Calu3 (cell line): ENCODE measurements at regions not wholly inside any gene's neighbourhood (a gene's known extent, or its start where the extent isn't known, plus 50 kb on each side); places are given as distances from the start of the nearest gene placed in this dataset.

ENCODE experiments used
- BruUV-seq: library from RNA; stranded (reverse); fragments of 400-500 nt; replicated peaks from 2 replicates; lab custom pipeline; 2021; lab: Mats Ljungman, UMichigan
- CTCF ChIA-PET: fragments of 300-600 bp; sonication (Branson Sonifier 250); formaldehyde crosslinking; loops from one replicate; lab custom pipeline; 2022; ENCODE audit warnings: antibody characterized with exemption; lab: Charles Lee
- DNase-seq: peaks from one replicate; pipeline ENCODE4 v3.0.0; 2022
- H3K27ac Mint-ChIP-seq: one replicate; pipeline ENCODE4 v1.8.0; 2022; ENCODE audit warnings: mixed read lengths; ENCODE audit not compliant: unreplicated experiment
- H3K27me3 Mint-ChIP-seq: one replicate; pipeline ENCODE4 v1.8.0; 2022; ENCODE audit warnings: mixed read lengths; ENCODE audit not compliant: unreplicated experiment
- H3K36me3 Mint-ChIP-seq: one replicate; pipeline ENCODE4 v1.8.0; 2022; ENCODE audit warnings: mild to moderate bottlenecking, moderate library complexity, mixed read lengths; ENCODE audit not compliant: insufficient read depth, unreplicated experiment
- H3K4me1 Mint-ChIP-seq: one replicate; pipeline ENCODE4 v1.8.0; 2022; ENCODE audit warnings: mild to moderate bottlenecking, low read depth, mixed read lengths; ENCODE audit not compliant: unreplicated experiment
- H3K4me3 Mint-ChIP-seq: one replicate; pipeline ENCODE4 v1.8.0; 2022; ENCODE audit warnings: mild to moderate bottlenecking, low read depth, moderate library complexity, mixed read lengths; ENCODE audit not compliant: unreplicated experiment
- H3K9me3 Mint-ChIP-seq: one replicate; pipeline ENCODE4 v1.8.0; 2022; ENCODE audit warnings: low read depth, mixed read lengths; ENCODE audit not compliant: unreplicated experiment
- intact Hi-C: fragments of 100-400 bp; cut with micrococcal nuclease; formaldehyde crosslinking; loops from one replicate; pipeline ENCODE4 v1.10.0; 2022; ENCODE audit not compliant: unreplicated experiment
- TF ChIP-seq, protein P1 (sequence below): fragments of 200-600 bp; IDR thresholded peaks from one replicate; pipeline ENCODE4 v1.8.0; 2022; ENCODE audit warnings: antibody characterized with exemption; ENCODE audit not compliant: unreplicated experiment

- intact Hi-C loops, result no loop called here
- Mint-ChIP-seq H3K27me3 (no peaks in the 10 kb centered on the region), H3K4me1 (no peaks in the 10 kb centered on the region), H3K4me3 (no peak overlapping the region), H3K9me3 (no peaks in the 10 kb centered on the region), H3K36me3 (no peaks in the 10 kb centered on the region), H3K27ac (no peak overlapping the region)
- TF ChIP-seq, protein P1, sequence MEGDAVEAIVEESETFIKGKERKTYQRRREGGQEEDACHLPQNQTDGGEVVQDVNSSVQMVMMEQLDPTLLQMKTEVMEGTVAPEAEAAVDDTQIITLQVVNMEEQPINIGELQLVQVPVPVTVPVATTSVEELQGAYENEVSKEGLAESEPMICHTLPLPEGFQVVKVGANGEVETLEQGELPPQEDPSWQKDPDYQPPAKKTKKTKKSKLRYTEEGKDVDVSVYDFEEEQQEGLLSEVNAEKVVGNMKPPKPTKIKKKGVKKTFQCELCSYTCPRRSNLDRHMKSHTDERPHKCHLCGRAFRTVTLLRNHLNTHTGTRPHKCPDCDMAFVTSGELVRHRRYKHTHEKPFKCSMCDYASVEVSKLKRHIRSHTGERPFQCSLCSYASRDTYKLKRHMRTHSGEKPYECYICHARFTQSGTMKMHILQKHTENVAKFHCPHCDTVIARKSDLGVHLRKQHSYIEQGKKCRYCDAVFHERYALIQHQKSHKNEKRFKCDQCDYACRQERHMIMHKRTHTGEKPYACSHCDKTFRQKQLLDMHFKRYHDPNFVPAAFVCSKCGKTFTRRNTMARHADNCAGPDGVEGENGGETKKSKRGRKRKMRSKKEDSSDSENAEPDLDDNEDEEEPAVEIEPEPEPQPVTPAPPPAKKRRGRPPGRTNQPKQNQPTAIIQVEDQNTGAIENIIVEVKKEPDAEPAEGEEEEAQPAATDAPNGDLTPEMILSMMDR, result no peak
- no TSS peak for BruUV-seq
- DNase-seq, result no peak
- CTCF ChIA-PET, result interaction anchor here (0.5 to 0.7 kb wide), 5 partner anchors 12 to 247 kb away, joined by 3 to 5 read pairs (median 4); no protein-coding TSS in a partner anchor
Observed at GRCh38 chr3:168812234-168812633, 716.5 kb upstream of the GOLIM4 start.

DNA sequence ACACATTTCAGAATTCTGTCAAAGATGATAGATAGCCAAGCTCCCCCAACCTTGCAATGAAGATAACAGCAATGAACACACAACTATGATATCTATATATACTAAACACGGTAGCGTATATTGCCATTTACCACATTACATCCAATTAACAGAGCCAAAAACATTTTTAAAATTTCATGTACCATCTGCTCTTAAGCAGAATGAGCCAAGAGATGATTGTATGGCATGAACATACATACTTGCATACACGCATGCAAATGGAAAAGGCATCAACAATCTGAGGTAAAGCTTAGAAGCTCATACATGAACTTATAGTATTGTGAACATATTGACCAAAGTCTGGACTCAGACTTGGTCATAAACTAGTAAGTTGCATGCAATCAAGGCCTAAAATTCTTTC is 712.9 kb upstream of the GOLIM4 start:
- TF ChIP-seq, protein P1, result no peak
- no peak for DNase-seq
- no TSS peak for BruUV-seq
- Mint-ChIP-seq H3K4me3 (no peak overlapping the region), H3K27ac (no peak overlapping the region), H3K36me3 (no peaks in the 10 kb centered on the region), H3K9me3 (no peaks in the 10 kb centered on the region), H3K27me3 (no peaks in the 10 kb centered on the region), H3K4me1 (peaks cover 9% of the 10 kb centered on the region)
- intact Hi-C loops, result no loop called here
- CTCF ChIA-PET, result interaction anchor here (0.7 kb wide), 1 partner anchor 57 kb away, joined by 3 read pairs; no protein-coding TSS in a partner anchor

GRCh38 chr3:168807448-168807847 is 711.7 kb upstream of the GOLIM4 start:
- H3K4me3 Mint-ChIP-seq, result no peak overlapping the region
- H3K4me1 Mint-ChIP-seq, result peaks cover 9% of the 10 kb centered on the region
- TF ChIP-seq, protein P1, result no peak
- CTCF ChIA-PET, result interaction anchor here (0.7 kb wide), 1 partner anchor 69 kb away, joined by 3 read pairs; no protein-coding TSS in a partner anchor
- DNase-seq, result no peak
- no TSS peak for BruUV-seq
- no peaks in the 10 kb centered on the region for H3K9me3 Mint-ChIP-seq
- H3K27me3 Mint-ChIP-seq, result no peaks in the 10 kb centered on the region
- H3K36me3 Mint-ChIP-seq, result no peaks in the 10 kb centered on the region
- intact Hi-C loops, result no loop called here
- no peak overlapping the region for H3K27ac Mint-ChIP-seq

DNA sequence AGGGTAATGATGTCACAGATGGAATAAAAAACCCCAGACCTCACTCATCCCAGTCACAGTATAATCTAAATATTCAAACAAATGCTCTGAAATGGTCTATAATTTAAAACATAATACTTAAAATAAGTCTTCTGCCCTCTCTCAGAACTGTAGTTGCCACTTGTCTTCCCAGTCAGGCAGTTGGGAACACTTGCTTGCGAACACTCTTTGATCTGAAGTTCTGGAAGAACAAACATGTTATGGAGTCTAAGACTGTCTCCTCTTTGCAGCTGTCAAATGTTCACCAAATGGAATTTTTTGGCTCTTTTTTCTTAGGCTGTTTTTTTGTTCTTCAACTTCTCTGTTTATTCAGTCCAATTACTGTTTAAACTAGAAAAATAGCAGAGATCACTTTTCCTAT is 711.1 kb upstream of the GOLIM4 start:
- Mint-ChIP-seq H3K4me1 (peaks cover 11% of the 10 kb centered on the region), H3K36me3 (no peaks in the 10 kb centered on the region), H3K9me3 (no peaks in the 10 kb centered on the region), H3K4me3 (no peak overlapping the region), H3K27me3 (no peaks in the 10 kb centered on the region), H3K27ac (no peak overlapping the region)
- intact Hi-C loops, result no loop called here
- no peak for DNase-seq
- TF ChIP-seq, protein P1, result no peak
- no TSS peak for BruUV-seq
- CTCF ChIA-PET, result no interaction called here
